Naive thymus-derived CD4-positive, alpha-beta T cell (primary cell): ENCODE measurements at regions not wholly inside any gene's neighbourhood (a gene's known extent, or its start where the extent isn't known, plus 50 kb on each side); places are given as distances from the start of the nearest gene placed in this dataset.
"Not testable (repeated sequence)": the region's sequence is repeated elsewhere in the genome, so short reads cannot be mapped to it uniquely, and the experiment has no call there.

Experiments used
- ATAC-seq: fragments of 150-1000 bp; cut with Tn5 transposase; 2 replicates; pipeline ENCODE4 v1.10.0; 2021; ENCODE audit warnings: mild to moderate bottlenecking, moderate library complexity
- CTCF ChIA-PET: fragments of 350-600 bp; sonication (Branson Sonifier 250); formaldehyde crosslinking; loops from one replicate; lab custom pipeline; 2021; ENCODE audit warnings: antibody characterized with exemption; lab: Charles Lee
- POLR2A ChIA-PET: fragments of 350-600 bp; sonication (Branson Sonifier 250); formaldehyde crosslinking; loops from one replicate; lab custom pipeline; 2021; ENCODE audit warnings: antibody characterized with exemption, inconsistent platforms; lab: Charles Lee
- DNase-seq, 9 donors: peaks; one replicate each; pipeline versions ENCODE4 v3.0.0 to v3.0.0-alpha.2; 2020 to 2022; ENCODE audit warnings: mixed read lengths in 1 of 9
- H3K27ac ChIP-seq: one replicate; pipeline ENCODE4 v1.7.0; 2013; ENCODE audit warnings: mild to moderate bottlenecking, low read depth, low read length, moderate library complexity
- H3K27me3 ChIP-seq, 2 donors: one replicate each; pipeline ENCODE4 v1.7.0; 2013; ENCODE audit warnings: low read length in 2 of 2, mild to moderate bottlenecking in 2 of 2, moderate library complexity in 2 of 2; ENCODE audit not compliant: control insufficient read depth in 2 of 2, insufficient read depth in 2 of 2
- H3K36me3 ChIP-seq, 3 experiments: 1 replicate in 2 of 3; 2 replicates in 1 of 3; pipeline ENCODE4 v1.7.0; 2013; ENCODE audit warnings: low read length in 3 of 3, mild to moderate bottlenecking in 3 of 3, moderate library complexity in 1 of 3; ENCODE audit not compliant: insufficient read depth in 3 of 3, control insufficient read depth in 2 of 3
- H3K4me1 ChIP-seq, 2 donors: one replicate each; pipeline ENCODE4 v1.7.0; 2013; ENCODE audit warnings: low read length in 2 of 2, mild to moderate bottlenecking in 2 of 2, moderate library complexity in 1 of 2; ENCODE audit not compliant: control insufficient read depth in 2 of 2, insufficient read depth in 2 of 2
- H3K4me3 ChIP-seq: 2 replicates; pipeline ENCODE4 v1.7.0; 2013; ENCODE audit warnings: mild to moderate bottlenecking, low read length
- H3K9me3 ChIP-seq, 3 experiments: 1 replicate in 2 of 3; 2 replicates in 1 of 3; pipeline ENCODE4 v1.7.0; 2013; ENCODE audit warnings: low read length in 3 of 3; ENCODE audit not compliant: control insufficient read depth in 2 of 3
- H3K27ac Mint-ChIP-seq, 9 donors: one replicate each; pipeline ENCODE4 v1.8.0; 2020 to 2022; ENCODE audit warnings: mixed read lengths in 9 of 9, mild to moderate bottlenecking in 8 of 9, moderate library complexity in 5 of 9, inconsistent platforms in 2 of 9
- H3K27me3 Mint-ChIP-seq, 5 donors: one replicate each; pipeline ENCODE4 v1.8.0; 2021 to 2022; ENCODE audit warnings: mixed read lengths in 5 of 5, mild to moderate bottlenecking in 1 of 5
- H3K36me3 Mint-ChIP-seq, 5 donors: one replicate each; pipeline ENCODE4 v1.8.0; 2020 to 2022; ENCODE audit warnings: mixed read lengths in 5 of 5, mild to moderate bottlenecking in 3 of 5, inconsistent platforms in 1 of 5
- H3K4me1 Mint-ChIP-seq, 7 donors: one replicate each; pipeline ENCODE4 v1.8.0; 2020 to 2022; ENCODE audit warnings: mixed read lengths in 7 of 7, mild to moderate bottlenecking in 3 of 7, inconsistent platforms in 1 of 7
- H3K4me3 Mint-ChIP-seq, 10 donors: one replicate each; pipeline ENCODE4 v1.8.0; 2020 to 2022; ENCODE audit warnings: mild to moderate bottlenecking in 10 of 10, mixed read lengths in 10 of 10, moderate library complexity in 6 of 10, inconsistent platforms in 2 of 10
- H3K9me3 Mint-ChIP-seq, 11 donors: one replicate each; pipeline ENCODE4 v1.8.0; 2020 to 2022; ENCODE audit warnings: mixed read lengths in 11 of 11, mild to moderate bottlenecking in 4 of 11, inconsistent platforms in 1 of 11, moderate library complexity in 1 of 11
- intact Hi-C, 2 donors: fragments of 100-400 bp; cut with micrococcal nuclease; formaldehyde crosslinking; loops; one replicate each; pipeline ENCODE4 v1.15.1; 2023

DNA sequence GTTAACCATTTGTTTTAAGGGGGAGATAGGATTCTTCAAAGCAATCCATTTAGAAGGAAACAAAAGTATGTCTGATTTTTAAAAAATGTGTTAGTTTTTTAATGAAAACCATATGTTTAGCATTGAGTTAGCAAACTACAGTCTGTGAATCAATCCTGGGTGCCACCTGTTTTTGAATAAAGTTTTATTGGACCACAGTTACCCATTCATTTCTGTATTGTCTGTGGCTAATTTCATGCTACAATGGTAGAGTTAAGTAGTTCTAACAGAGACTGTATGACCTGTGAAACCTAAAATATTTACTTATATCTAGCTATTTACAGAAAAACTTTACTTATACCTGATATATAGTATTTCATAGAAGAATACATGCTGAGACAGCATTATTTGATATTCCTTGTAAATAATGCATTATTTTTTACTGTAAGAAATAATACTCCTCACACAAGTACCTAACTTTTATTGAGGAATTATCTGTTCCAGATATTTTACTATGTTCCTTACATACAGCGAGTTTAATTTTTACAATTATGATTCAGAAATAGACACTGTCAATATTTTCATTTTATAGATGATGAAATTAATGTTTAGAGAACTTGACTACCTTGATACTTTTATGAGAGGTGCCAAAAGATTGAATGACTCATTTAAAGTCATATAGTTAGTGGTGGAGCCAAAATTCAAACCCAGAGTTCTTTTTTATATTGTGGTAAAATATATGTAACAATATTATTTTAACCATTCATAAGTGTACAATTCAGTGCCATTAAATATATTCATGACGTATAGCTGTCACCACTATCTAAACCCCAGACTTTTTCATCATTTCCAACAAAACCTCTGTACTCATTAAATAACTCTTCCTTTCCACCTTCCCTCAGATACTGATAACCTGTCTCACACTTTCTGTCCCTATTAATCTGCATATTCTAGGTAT is 122.0 kb downstream of the GLUD2 start:
- Mint-ChIP-seq H3K27ac (no peak overlapping the region), H3K27me3 (peaks cover 0 to 2% (median 0%) of the 10 kb centered on the region in 5 donors), H3K9me3 (peaks cover 0 to 3% (median 0%) of the 10 kb centered on the region in 11 donors), H3K4me1 (peaks cover 0 to 2% (median 0%) of the 10 kb centered on the region in 7 donors), H3K36me3 (no peaks in the 10 kb centered on the region), H3K4me3 (no peak overlapping the region)
- Histone ChIP-seq H3K4me1 (no peaks in the 10 kb centered on the region), H3K4me3 (no peak overlapping the region), H3K9me3 (no peaks in the 10 kb centered on the region), H3K27me3 (no peaks in the 10 kb centered on the region), H3K27ac (no peak overlapping the region), H3K36me3 (no peaks in the 10 kb centered on the region)
- no peak for DNase-seq
- ChIA-PET POLR2A (no interaction called here), CTCF (no interaction called here)
- intact Hi-C loops = loop anchor here in 1 of 2 donors (10.0 kb wide), 1 partner anchor 135 kb away; no protein-coding TSS in a partner anchor
- ATAC-seq = no peak

DNA sequence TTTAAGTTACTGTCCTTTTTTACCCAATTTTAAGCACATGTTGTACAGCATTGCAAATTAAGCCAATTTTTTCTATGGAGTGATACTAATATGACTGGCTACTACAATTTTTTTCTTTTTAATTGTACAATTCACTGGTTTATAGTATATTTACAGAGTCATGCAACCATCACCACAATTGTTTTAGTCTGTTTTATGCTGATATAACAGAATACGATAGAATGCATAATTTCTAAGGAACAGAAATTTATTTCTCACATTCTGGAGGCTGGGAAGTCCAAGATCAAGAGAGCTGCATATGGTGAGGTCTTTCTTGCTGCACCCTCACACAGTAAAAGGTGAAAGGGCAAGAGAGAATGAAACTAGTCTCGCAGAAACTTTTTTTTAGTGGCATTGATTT is 125.3 kb downstream of the GLUD2 start:
- peaks cover 0 to 3% (median 0%) of the 10 kb centered on the region in 11 donors for H3K9me3 Mint-ChIP-seq
- no peaks in the 10 kb centered on the region for H3K4me1 Mint-ChIP-seq
- H3K27ac Mint-ChIP-seq = no peak overlapping the region
- no peaks in the 10 kb centered on the region for H3K27me3 Mint-ChIP-seq
- no peaks in the 10 kb centered on the region for H3K36me3 ChIP-seq
- no peak overlapping the region for H3K4me3 ChIP-seq
- ATAC-seq (no peak), DNase-seq (no peak)
- no peaks in the 10 kb centered on the region for H3K4me1 ChIP-seq
- ChIA-PET POLR2A (no interaction called here), CTCF (no interaction called here)
- H3K27ac ChIP-seq = no peak overlapping the region
- H3K9me3 ChIP-seq = no peaks in the 10 kb centered on the region
- no peak overlapping the region for H3K4me3 Mint-ChIP-seq
- no peaks in the 10 kb centered on the region for H3K36me3 Mint-ChIP-seq
- intact Hi-C loops = no loop called here
- no peaks in the 10 kb centered on the region for H3K27me3 ChIP-seq

GRCh38 chrX:121179972-121180371 is 132.6 kb downstream of the GLUD2 start:
- no peaks in the 10 kb centered on the region for H3K4me1 Mint-ChIP-seq
- Histone ChIP-seq H3K27me3 (no peaks in the 10 kb centered on the region), H3K4me3 (no peak overlapping the region), H3K36me3 (no peaks in the 10 kb centered on the region), H3K4me1 (no peaks in the 10 kb centered on the region), H3K27ac (no peak overlapping the region), H3K9me3 (no peaks in the 10 kb centered on the region)
- H3K36me3 Mint-ChIP-seq = no peaks in the 10 kb centered on the region
- no peak for ATAC-seq
- ChIA-PET CTCF (no interaction called here), POLR2A (no interaction called here)
- H3K4me3 Mint-ChIP-seq = no peak overlapping the region
- no peak overlapping the region for H3K27ac Mint-ChIP-seq
- DNase-seq = no peak
- intact Hi-C loops = no loop called here
- no peaks in the 10 kb centered on the region for H3K27me3 Mint-ChIP-seq
- H3K9me3 Mint-ChIP-seq = peaks cover 0 to 10% (median 0%) of the 10 kb centered on the region in 11 donors

DNA sequence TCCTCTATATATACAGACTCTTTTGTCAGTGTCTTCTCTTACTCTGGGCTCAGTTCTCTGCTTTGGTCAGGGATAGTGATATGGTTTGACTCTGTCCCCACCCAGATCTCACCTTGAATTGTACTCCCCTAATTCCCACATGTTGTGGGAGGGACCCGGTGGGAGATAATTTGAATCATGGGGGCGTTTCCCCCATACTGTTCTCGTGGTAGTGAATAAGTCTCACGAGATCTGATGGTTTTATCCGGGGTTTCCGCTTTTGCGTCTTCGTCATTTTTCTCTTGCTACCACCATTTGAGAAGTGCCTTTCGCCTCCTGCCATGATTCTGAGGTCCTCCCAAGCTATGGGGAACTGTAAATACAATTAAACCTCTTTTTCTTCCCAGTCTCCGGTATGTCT is 144.4 kb downstream of the GLUD2 start:
- intact Hi-C loops = no loop called here
- Histone ChIP-seq H3K27me3 (no peaks in the 10 kb centered on the region), H3K4me3 (no peak overlapping the region), H3K27ac (no peak overlapping the region), H3K4me1 (no peaks in the 10 kb centered on the region), H3K36me3 (no peaks in the 10 kb centered on the region), H3K9me3 (no peaks in the 10 kb centered on the region)
- Mint-ChIP-seq H3K9me3 (peaks cover 0 to 6% (median 0%) of the 10 kb centered on the region in 11 donors), H3K27ac (no peak overlapping the region), H3K27me3 (peaks cover 0 to 5% (median 0%) of the 10 kb centered on the region in 5 donors), H3K36me3 (no peaks in the 10 kb centered on the region), H3K4me3 (no peak overlapping the region), H3K4me1 (no peaks in the 10 kb centered on the region)
- ATAC-seq (no peak), DNase-seq (no peak)
- POLR2A ChIA-PET = no interaction called here
- CTCF ChIA-PET = no interaction called here

DNA sequence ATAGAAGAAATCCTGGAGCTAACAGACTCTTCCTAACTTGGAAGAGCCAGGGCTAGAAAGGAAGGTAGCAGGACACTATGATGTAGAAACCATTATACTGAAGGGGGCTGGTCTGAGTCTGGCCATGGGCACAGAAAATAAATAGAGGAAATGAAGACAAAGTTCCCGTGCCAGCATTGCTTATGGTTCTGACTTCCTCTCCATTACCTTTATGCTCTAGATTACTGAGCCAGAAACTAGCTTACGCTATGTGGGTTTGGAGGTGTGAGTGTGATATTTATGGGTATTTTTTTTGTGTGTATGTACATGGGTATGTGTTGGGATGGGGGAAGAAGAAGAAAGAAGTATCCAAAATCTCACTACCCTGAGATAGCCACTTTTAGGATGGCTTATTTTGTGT is 148.3 kb downstream of the GLUD2 start:
- no peak overlapping the region for H3K4me3 Mint-ChIP-seq
- H3K4me1 ChIP-seq = no peaks in the 10 kb centered on the region
- no peak for ATAC-seq
- H3K27ac Mint-ChIP-seq = no peak overlapping the region
- H3K27me3 Mint-ChIP-seq = no peaks in the 10 kb centered on the region
- H3K4me3 ChIP-seq = no peak overlapping the region
- no peak for DNase-seq
- no peaks in the 10 kb centered on the region for H3K4me1 Mint-ChIP-seq
- no peaks in the 10 kb centered on the region for H3K27me3 ChIP-seq
- H3K36me3 ChIP-seq = no peaks in the 10 kb centered on the region
- ChIA-PET CTCF (no interaction called here), POLR2A (no interaction called here)
- no peaks in the 10 kb centered on the region for H3K9me3 ChIP-seq
- H3K36me3 Mint-ChIP-seq = no peaks in the 10 kb centered on the region
- peaks cover 0 to 2% (median 0%) of the 10 kb centered on the region in 11 donors for H3K9me3 Mint-ChIP-seq
- intact Hi-C loops = no loop called here
- no peak overlapping the region for H3K27ac ChIP-seq

- H3K27ac Mint-ChIP-seq, H3K36me3 Mint-ChIP-seq, ATAC-seq: not testable (repeated sequence)
Observed at GRCh38 chrX:121196872-121197444, 149.5 kb downstream of the GLUD2 start.

More at GRCh38 chrX:121196872-121197444, 149.5 kb downstream of the GLUD2 start:
- H3K27me3 ChIP-seq, H3K4me3 ChIP-seq, H3K27me3 Mint-ChIP-seq, H3K4me3 Mint-ChIP-seq, H3K9me3 Mint-ChIP-seq, H3K4me1 ChIP-seq, H3K9me3 ChIP-seq, H3K4me1 Mint-ChIP-seq, POLR2A ChIA-PET, DNase-seq, CTCF ChIA-PET, intact Hi-C loops, H3K36me3 ChIP-seq, H3K27ac ChIP-seq: not testable (repeated sequence)
